HG03045 (cell line): ENCODE measurements at regions not wholly inside any gene's neighbourhood (a gene's known extent, or its start where the extent isn't known, plus 50 kb on each side); places are given as distances from the start of the nearest gene placed in this dataset.

ENCODE experiments used
- ATAC-seq: cut with Tn5 transposase; IDR thresholded peaks from one replicate; pipeline ENCODE4 v1.9.1; 2021; ENCODE audit warnings: mild to moderate bottlenecking, moderate library complexity; ENCODE audit not compliant: unreplicated experiment

DNA sequence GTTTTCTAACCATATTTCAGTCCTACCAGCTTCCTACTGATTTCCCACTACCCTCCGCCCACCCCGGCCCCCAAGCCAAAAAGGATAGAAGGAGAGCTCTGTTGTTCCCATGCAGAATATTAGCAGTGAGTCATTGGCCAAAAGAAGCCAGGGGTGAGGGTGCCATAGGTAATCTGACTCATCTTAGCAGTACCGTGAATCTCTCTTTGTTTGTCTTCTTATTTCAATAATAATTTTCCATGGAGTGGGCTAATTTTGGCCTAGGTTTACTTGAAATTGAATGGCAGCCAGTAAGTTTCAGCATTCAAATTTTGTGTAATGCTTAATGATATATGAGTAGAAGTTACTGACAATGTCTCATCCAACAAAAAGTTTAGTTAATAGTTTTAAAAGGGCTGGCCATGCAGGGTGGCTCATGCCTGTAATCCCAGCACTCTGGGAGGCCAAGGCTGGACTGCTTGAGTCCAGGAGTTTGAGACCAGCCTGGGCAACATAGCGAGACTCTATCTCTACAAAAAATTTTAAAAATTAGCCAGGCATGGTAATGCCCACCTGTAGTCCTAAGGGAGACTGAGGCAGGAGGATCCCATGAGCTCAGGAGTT lies 74.2 kb downstream of the C9orf152 start:
- ATAC-seq, result no peak

DNA sequence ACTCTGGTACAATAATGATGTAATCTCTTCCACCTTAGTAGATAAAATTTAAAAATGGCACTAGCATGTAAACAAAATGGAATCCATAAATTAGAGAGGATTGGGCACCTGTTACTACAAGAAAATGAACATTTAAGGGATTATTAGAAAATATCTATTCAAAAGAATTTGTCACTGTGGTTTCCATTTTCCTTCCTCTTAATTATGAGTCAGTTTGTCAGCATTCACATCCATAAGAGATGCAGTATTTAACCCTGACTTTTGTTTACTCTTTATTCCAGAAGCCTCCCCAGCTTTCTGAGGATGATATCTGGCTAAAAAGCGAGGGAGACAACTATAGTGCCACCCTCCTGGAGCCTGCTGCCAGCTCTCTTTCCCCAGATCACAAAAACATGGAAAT lies 72.1 kb downstream of the C9orf152 start:
- no peak for ATAC-seq

DNA sequence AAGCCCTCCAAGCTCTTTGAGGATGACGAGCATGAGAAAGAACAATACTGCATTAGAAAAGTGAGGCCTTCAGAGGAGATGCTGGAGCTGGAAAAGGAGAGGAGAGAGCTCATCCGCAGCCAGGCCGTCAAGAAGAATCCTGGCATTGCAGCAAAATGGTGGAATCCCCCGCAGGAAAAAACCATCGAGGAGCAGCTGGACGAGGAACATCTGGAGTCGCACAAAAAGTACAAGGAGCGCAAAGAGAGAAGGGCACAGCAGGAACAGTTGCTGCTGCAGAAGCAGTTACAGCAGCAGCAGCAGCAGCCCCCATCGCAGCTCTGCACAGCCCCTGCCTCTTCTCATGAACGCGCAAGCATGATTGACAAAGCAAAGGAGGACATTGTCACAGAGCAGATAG lies 71.2 kb downstream of the C9orf152 start:
- no peak for ATAC-seq

DNA sequence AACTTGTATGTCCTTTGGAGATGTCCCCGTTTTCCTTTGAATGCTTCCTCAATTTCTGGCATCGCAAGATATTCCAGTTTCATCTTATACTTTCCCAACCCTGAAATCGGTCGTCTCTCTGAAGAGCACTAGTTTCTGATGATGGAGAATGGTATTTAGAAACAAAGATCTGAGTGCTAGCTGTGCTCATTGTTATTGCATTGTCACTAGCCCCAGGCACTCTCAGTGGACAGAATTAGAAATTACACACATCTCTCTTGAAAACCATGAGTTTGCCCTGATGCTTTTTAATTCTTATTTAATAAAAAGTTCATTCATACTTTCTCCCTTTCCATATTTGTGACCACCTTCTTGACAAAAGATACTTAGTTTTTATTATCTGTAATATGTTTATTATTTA lies 67.7 kb downstream of the C9orf152 start:
- ATAC-seq, result no peak

DNA sequence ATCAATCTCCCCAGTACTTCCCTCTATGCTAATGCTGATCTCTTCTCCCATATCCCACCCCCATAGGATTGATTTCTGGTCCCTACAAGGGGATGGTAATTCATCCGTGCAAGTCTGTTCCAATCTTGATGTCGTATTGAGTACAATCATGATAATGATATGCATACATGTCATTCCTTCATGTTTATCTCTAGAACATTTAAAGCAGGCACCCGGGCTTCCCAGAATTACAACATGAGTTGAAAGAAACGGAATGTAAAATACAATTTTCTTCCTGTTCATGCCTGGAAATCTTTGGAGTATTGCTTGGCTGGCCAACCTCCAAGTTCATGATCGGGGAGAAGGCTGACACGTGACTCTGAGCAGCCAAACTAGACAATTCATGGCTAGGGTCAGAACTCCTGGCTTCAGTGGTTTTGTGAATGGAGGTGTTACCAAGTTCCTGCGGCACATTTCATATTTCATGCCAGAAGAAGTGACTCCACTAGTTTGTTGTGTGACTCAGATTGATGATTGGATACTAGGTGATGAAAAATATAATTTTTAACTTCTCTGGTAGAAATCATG lies 66.6 kb downstream of the C9orf152 start:
- no peak for ATAC-seq

DNA sequence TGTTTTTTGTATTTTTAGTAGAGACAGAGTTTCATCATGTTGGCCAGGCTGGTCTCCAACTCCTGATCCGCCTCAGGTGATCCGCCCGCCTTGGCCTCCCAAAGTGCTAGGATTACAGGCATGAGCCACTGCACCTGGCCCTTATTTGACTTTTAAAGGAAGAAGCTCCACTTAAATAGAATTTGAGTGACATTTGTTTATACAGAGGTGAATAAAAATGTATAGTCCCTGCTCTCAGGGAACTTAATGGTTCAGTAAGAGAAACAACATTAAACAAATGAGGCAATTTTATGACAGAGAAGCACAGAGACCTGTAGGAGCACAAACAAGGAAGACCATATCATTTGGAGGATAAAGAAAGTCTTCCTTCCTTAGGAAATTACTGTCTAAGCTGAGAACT lies 65.7 kb downstream of the C9orf152 start:
- ATAC-seq, result no peak

DNA sequence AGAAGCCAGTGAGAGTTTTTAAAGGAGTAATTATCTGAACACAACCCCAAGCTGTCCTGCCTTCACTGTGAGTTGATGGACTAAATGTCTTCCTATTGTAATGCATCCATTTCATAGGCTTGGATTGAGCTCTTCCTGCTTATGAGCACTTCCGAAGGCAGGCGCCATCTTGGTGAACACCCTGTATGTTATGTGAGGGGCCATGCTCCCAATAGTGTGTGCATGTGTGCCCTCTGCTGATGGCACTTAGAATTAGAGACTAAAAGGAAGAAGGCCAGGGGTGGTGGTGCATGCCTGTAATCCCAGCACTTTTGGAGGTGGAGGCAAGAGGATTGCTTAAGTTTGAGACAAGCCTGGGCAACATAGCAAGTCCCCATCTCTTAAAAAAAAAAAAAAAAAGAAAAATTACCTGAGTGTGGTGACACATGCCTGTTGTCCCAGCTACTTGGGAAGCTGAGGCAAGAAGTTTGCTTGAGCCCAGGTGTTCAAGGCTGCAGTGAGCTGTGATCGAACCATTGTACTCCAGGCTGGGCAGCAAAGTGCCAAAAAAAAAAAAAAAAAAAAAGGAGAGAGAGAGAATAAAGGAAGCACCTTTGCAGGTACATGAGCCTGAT lies 65.0 kb downstream of the C9orf152 start:
- peak; percentile 29 for ATAC-seq

DNA sequence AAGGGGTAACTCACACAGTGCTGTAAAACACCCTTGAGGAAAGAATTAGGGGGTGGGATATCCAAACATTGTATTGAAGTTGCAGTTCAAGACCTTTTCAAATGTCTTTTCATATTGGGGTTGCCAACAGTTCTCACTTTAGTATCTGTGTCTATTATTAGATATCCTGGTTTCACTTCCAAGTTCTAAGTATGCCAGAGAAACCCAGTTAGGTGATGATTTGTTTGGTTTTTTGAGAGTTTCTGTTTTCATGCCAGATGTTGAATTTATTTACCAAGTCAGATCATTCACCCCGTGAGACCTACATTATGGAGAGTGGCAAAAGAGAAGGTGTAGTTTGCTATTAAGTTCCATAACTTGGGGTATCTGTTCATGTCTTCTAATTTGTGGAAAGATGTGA lies 64.5 kb downstream of the C9orf152 start:
- peak; percentile 30 for ATAC-seq

DNA sequence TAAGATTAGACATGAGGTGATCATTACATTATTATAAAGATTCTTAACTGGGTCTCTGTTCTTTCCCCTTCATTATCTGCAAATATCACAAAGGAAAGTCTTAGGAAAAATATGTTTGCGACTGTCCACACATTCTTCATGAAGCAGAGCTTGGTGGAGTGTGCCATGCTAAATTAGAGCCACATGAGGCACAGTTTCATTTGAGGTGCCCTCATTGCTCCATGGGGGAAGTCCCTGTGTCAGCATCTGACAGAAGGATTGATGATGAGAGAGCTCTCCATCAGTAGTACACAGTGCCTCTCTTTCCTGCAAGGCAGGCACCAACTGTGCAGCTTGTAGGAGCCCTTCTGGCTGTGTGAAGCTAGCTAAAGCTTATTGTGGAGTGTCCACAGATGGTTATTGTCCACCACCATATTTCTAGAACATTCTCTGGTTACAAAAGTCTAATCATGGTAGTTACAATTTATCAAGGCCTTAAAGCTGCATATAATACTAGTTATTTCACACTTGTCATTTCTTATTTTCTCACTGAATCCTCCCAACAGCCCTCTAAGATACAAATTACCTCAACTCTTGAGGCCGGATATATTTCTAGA lies 63.9 kb downstream of the C9orf152 start:
- ATAC-seq, result peak; percentile 47

DNA sequence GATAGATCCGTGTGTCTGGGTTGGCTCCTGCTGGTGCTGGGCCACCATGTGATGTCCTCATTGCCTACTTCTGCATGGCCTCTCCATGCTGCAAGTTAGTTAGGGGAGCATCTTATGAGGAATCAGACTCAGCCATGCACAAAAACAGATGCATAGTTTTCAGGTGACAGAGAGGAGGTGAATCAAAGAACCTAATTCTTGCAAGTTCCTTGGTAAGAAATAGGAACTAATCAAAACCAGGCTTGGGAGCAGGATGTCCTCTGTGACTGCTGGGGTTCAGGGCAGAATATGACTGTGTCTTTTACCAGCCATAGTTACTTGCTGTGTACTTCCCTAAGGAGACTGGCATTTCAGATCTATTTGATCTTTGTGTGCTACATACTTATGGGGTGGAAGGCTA lies 61.6 kb downstream of the C9orf152 start:
- ATAC-seq, result no peak

DNA sequence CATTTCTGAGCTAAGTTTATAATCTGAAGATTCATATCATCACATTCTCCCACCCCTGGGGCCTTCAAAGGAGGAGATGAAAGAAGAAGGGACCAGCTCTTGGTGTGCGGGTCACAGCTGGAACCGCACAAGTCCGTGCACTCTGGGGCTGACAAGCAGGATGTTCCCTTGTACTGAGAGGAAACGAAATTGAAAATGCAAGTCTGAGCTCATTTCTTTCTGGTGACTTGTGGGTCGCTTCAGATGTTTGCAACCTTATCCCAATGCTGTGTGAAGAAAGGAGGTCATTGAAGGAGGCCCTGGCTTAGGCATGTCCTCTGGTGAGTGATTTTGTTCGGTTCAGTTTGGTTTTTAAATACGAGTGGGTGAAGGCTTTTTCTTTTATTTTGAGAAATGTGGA lies 59.6 kb downstream of the C9orf152 start:
- peak; percentile 86 for ATAC-seq

DNA sequence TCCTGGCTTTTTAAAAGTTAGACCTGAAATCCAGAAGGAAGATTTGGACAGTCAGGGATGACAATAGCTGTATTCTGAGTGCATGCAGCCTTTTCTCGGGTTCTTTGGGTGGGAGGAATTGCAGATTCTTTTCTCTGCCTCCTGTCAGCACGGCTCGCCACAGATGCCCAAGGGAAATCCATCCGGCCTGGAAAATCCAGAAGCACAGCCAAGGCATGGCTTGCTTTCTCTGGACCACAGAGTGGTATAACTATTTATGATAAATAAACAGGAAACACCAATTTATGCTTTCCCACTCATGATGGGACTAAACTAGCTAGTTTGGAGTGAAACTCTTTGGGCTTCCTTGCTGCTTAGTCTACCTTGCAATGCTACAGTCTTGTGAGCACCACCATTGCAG lies 59.1 kb downstream of the C9orf152 start:
- no peak for ATAC-seq
